GM18951 (cell line): ENCODE measurements at regions not wholly inside any gene's neighbourhood (a gene's known extent, or its start where the extent isn't known, plus 50 kb on each side); places are given as distances from the start of the nearest gene placed in this dataset.

Experiments used
- POLR2A ChIP-seq: IDR thresholded peaks from 4 replicates; pipeline ENCODE4 v1.6.1; 2011; ENCODE audit warnings: mild to moderate bottlenecking; ENCODE audit not compliant: insufficient read length, insufficient read depth; ENCODE audit errors: extremely low read depth
- in situ Hi-C: fragments of 300-500 bp; cut with MboI; formaldehyde crosslinking; loops from one replicate; pipeline ENCODE4 v1.12.0; 2022; ENCODE audit warnings: low sequenced_read_pairs, mixed read lengths, inconsistent platforms; ENCODE audit not compliant: unreplicated experiment

GRCh38 chr5:125536582-125536981, 790.1 kb upstream of the ZNF608 start:
- TF ChIP-seq POLR2A: no peak
- in situ Hi-C loops: no loop called here

GRCh38 chr5:125537661-125538060, 791.2 kb upstream of the ZNF608 start:
- TF ChIP-seq POLR2A: no peak
- in situ Hi-C loops: no loop called here

GRCh38 chr5:125538469-125538868, 792.0 kb upstream of the ZNF608 start:
- in situ Hi-C loops: no loop called here
- no peak for TF ChIP-seq POLR2A

- in situ Hi-C loops: no loop called here
- no peak for TF ChIP-seq POLR2A
These were observed 794.6 kb upstream of the ZNF608 start for GRCh38 chr5:125541085-125541484.

GRCh38 chr5:125549322-125549911, 803.0 kb upstream of the ZNF608 start:
- in situ Hi-C loops: no loop called here
- TF ChIP-seq POLR2A: no peak

- in situ Hi-C loops: no loop called here
- TF ChIP-seq POLR2A: no peak
These were observed 803.8 kb upstream of the ZNF608 start for GRCh38 chr5:125550274-125550673.

- no peak for TF ChIP-seq POLR2A
- in situ Hi-C loops: no loop called here
These were observed 804.8 kb upstream of the ZNF608 start for GRCh38 chr5:125551246-125551645.

GRCh38 chr5:125551797-125552196, 805.4 kb upstream of the ZNF608 start:
- in situ Hi-C loops: no loop called here
- TF ChIP-seq POLR2A: no peak

GRCh38 chr5:125552486-125552885, 806.0 kb upstream of the ZNF608 start:
- TF ChIP-seq POLR2A: no peak
- in situ Hi-C loops: no loop called here

GRCh38 chr5:125554355-125554754, 807.9 kb upstream of the ZNF608 start:
- no peak for TF ChIP-seq POLR2A
- in situ Hi-C loops: no loop called here

- in situ Hi-C loops: no loop called here
- no peak for TF ChIP-seq POLR2A
These were observed 809.2 kb upstream of the ZNF608 start for GRCh38 chr5:125555591-125555990.

GRCh38 chr5:125558016-125558415, 811.6 kb upstream of the ZNF608 start:
- TF ChIP-seq POLR2A: no peak

GRCh38 chr5:125558466-125558865, 812.0 kb upstream of the ZNF608 start:
- TF ChIP-seq POLR2A: no peak
- in situ Hi-C loops: no loop called here

More at GRCh38 chr5:125558016-125558415, 811.6 kb upstream of the ZNF608 start:
- in situ Hi-C loops: no loop called here

GRCh38 chr5:125559296-125559695, 812.9 kb upstream of the ZNF608 start:
- in situ Hi-C loops: no loop called here
- TF ChIP-seq POLR2A: no peak

- no peak for TF ChIP-seq POLR2A
- in situ Hi-C loops: no loop called here
These were observed 814.2 kb upstream of the ZNF608 start for GRCh38 chr5:125560476-125561225.
